ENCODE measurements at regions not wholly inside any gene's neighbourhood (a gene's known extent, or its start where the extent isn't known, plus 50 kb on each side); places are given as distances from the start of the nearest gene placed in this dataset.
"Not testable (repeated sequence)": the region's sequence is repeated elsewhere in the genome, so short reads cannot be mapped to it uniquely, and the experiment has no call there.

DNA sequence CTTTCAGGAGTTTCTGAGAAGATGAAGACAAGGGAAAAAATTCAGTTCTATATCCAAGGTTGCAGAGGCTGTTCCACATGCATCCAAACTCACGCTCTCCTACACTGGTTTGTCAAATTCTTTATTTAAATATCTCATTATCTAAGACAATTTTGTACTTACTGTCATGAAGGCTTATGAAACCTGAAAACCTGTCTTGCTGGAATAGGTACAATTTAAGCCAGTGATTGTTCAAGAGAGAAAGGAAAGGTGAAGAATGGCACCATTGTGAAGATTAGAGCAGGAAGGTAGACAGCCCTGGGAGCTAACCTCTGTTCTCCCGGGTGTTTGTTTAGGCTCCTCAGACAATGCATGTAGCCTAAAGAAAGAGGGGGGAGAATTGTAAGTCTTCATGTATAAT is 315.1 kb upstream of the PRKD1 start:
- no peak for DNase-seq
- in situ Hi-C loops (cut with HindIII; ENCODE audit: low pct_ligation_motif_present, low pct_unique_long_range_greater_than_20kb, low sequenced_read_pairs): no loop called here

DNA sequence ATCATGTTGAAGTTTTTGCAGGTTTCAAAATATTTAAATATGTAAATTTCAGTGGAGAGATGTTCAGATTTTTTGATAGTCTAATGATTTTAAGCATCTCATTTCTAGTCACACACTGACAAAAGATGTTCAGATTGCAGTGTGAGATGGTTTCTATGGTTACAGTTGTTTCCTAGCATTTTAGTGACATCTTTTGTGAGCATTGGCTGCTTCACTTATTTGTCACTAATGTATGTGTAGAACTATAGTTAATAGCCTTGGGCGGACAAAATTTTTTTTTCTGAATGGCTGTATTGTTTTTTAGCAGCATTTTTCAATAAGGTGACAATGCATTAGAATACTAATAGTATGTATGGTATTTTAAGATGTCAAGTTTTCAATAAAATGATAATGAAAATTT is 315.6 kb upstream of the PRKD1 start:
- in situ Hi-C loops (cut with HindIII; ENCODE audit: low pct_ligation_motif_present, low pct_unique_long_range_greater_than_20kb, low sequenced_read_pairs): no loop called here
- no peak for DNase-seq

DNA sequence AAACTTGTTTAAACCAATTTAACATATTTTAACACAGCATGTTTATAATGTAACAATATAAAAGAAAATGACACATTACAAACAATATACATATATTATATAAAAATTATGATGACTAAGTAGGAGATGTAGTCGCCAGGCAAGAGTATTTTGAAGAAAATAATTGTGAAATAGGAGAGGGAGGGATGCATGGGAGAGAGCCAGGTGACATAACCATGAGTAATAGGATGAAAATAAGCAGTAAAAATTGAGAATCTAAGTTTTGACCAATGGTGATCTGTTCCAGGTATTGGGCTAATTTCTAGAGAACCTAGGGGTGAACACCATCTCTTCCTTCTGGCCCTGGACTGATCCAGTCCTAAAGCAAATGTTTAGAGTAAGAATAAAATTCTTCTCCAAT is 315.2 kb upstream of the G2E3 start:
- in situ Hi-C loops (cut with HindIII; ENCODE audit: low pct_ligation_motif_present, low pct_unique_long_range_greater_than_20kb, low sequenced_read_pairs): no loop called here
- no peak for DNase-seq

DNA sequence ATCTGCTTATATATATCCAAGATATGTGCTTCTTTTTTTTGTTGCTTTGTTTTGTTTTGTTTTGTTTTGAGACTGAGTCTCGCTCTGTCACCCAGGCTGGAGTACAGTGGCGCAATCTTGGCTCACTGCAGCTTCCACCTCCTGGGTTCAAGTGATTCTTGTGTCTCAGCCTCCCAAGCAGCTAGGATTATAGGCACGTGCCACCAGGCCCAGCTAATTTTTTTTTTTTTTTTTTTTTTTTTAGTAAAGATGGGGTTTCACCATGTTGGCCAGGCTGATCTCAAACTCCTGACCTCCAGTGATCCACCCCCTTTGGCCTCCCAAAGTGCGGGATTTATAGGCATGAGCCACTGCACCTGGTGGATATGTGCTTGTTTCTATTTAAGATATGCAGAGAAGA is 314.6 kb upstream of the G2E3 start:
- in situ Hi-C loops (cut with HindIII; ENCODE audit: low pct_ligation_motif_present, low pct_unique_long_range_greater_than_20kb, low sequenced_read_pairs); DNase-seq: not testable (repeated sequence)

DNA sequence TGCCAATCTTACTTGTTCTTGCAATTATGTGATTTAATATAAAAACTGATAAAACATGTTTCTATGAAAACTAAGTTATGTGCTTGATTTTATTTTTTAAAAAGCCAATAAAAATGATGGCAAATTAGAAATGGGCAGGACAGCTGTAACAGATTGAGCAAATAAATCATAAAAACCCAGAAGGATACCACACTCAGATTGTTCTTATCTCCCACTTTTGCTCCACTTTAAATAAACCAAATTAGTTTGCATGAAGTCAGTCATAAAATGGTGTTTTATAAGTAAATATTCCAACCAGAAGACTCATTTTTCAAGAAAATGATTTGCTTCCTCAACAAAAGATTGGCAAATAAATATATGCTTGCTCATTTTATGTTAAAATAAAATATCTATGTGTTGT is 307.9 kb upstream of the G2E3 start:
- in situ Hi-C loops (cut with HindIII; ENCODE audit: low pct_ligation_motif_present, low pct_unique_long_range_greater_than_20kb, low sequenced_read_pairs): no loop called here
- no peak for DNase-seq

DNA sequence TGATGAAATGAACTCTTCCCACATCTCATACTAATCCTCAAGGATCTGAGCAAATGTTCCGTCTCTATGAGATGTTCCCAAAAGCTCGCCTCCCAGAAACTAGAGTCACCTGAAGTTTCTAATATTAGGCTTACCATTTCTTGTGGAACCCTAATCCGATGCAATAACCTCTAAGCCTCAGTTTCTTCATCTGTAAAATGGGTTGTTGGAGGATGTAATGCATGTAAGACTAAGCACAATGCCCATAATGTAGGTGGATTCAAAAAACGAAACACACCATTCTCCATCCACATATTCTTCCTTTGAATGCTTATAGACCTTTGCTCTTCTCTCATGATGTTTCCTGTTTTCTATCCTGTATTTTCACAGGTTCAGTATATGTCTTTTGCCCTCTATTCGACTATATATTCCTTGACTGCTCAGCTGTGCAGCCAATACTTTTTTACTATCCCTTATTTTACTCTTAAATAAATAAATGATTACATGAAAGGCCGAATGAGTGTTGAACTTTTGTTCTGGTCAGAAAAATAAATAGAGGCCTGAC is 307.3 kb upstream of the G2E3 start:
- in situ Hi-C loops (cut with HindIII; ENCODE audit: low pct_ligation_motif_present, low pct_unique_long_range_greater_than_20kb, low sequenced_read_pairs): no loop called here
- DNase-seq: no peak

DNA sequence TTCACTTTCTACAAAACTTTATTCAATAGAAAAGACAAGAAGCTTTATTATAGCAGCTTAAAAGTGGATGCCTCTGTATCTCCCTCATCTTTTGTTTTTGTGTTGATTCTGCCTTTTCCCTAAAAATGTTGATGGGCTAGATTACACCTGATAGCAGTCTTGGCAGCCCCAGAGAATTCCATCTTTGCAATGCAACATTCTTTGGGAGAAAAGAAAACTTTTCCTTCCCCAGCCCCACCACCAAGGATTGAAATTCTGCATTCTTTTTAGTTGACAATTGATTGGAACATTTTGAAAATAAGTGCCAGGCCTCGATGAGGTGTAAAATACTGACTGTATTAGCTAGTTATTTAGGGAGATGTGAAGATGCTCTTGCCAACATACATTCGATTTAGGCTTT is 306.8 kb upstream of the G2E3 start:
- in situ Hi-C loops (cut with HindIII; ENCODE audit: low pct_ligation_motif_present, low pct_unique_long_range_greater_than_20kb, low sequenced_read_pairs): no loop called here
- no peak for DNase-seq

DNA sequence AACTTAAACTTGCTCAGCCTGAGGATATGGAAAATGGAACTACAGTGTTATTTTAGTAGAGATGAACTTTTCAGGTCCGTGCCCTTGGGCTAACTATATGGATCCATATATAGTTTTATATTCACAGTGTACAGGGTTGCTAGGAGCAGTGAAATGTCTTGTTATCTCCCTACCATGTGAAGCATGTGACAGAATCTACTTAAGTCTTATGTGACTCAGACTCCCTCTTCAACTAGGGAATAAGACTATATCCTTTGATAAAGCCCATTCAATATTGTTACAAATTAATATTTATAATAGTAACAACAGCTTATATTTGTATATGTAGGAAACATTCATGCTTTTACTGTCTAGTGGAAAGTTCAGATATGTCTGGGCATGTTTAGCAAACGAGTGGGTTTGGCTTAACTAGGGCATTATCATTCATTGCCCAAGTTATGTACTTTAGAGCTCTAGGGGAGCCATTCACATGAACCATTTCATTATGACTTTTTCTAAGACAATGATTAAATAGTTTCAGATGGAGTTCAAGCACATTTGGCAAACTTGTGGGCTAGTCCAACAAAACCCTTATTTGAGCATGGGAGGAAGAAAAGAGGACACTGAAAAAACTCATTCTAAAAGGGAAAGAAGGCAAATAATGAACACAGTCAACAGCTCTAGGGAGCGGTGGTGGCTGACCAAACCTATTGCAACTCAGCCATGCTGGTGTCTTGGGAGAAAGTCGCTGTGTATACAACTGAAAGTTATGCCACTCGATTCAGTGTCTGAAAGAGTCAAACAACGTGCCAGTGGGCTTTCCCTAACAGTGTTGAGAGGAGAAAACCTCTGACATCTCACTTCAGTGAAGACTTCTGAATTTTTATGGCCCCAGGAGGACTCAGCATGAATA is 305.9 kb upstream of the G2E3 start:
- in situ Hi-C loops (cut with HindIII; ENCODE audit: low pct_ligation_motif_present, low pct_unique_long_range_greater_than_20kb, low sequenced_read_pairs): no loop called here
- no peak for DNase-seq

DNA sequence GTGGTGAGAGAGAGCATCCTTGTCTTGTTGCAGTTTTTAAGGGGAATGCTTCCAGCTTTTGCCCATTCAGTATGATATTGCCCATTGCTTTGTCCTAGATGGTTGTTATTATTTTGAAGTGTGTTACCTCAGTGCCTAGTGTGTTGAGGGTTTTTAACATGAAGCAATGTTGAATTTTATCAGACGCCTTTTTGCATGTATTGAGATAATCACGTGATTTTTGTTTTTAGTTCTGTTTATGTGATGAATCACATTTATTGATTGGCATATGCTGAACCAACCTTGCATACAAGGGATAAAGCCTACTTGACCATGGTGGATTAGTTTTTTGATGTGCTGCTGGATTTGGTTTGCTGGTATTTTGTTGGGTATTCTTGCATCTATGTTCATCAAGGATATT is 302.3 kb upstream of the G2E3 start:
- DNase-seq: no peak
- in situ Hi-C loops (cut with HindIII; ENCODE audit: low pct_ligation_motif_present, low pct_unique_long_range_greater_than_20kb, low sequenced_read_pairs): no loop called here

DNA sequence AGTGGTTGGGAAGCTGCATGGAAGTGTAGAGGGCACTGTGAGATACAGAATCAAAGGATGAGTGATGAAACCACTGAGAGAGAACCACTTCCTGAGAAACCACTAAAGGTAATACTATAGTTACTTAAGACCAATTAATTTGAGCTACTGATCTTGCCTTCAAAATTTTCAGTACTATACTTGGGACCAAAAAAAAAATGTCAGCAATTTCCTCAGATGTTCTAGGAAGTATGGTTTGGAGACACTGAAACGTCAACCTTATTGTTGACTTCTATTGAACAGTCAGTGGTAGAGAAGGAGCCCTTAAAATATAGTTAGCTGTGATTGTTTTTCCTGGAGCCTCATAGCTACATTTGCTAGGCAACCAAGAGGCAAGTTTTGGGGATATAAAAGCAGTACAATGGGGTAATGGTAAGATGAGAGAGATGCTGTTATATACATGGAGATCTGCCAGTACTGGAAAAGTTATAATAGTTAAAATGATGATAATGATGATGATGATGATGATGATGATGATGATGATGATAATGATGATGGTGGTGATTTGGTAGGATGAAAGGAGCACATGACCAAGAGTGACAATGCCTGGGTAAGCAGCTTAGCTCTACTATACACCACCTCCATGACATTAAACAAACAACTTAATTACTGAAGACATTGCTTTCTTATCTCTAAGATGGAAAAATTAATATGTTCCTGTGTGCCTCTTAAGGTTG is 300.9 kb upstream of the G2E3 start:
- DNase-seq: no peak
- in situ Hi-C loops (cut with HindIII; ENCODE audit: low pct_ligation_motif_present, low pct_unique_long_range_greater_than_20kb, low sequenced_read_pairs): no loop called here

DNA sequence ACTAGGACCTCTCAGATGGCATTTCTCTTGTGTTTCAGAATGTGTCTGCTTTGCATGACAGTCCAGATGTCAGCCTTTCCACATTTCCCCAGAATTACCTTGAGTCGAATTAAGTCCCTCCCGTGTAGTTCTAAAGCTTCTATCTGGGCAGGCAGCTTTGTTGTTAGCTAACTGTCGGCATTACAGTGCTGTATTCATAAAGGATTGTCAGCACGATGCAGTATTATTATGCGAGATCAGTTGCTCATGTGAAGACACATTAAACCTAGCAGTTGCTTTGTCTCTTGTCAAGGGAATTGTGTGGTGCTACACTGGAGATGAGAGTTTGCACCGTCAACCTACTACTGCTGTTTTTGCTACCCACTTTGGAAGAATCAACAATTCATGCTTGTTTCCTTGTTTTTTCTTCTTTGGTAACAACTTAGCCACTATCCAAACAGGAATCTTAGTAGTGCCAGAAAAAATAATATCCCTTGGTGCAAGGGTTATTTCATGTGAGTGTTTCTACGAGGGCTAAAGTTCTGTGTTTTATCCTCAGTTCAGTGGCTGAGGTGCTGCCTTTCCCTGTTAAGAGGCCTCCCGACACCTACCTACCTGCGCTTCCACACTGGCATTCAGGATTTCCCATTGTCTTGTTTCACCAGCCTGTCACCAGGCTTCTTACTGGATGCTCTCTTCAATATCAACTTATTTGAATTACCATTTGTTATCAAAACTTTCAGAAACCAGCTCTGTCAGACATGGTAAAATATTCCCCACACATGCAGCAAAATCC is 297.9 kb upstream of the G2E3 start:
- in situ Hi-C loops (cut with HindIII; ENCODE audit: low pct_ligation_motif_present, low pct_unique_long_range_greater_than_20kb, low sequenced_read_pairs): no loop called here
- DNase-seq: no peak

DNA sequence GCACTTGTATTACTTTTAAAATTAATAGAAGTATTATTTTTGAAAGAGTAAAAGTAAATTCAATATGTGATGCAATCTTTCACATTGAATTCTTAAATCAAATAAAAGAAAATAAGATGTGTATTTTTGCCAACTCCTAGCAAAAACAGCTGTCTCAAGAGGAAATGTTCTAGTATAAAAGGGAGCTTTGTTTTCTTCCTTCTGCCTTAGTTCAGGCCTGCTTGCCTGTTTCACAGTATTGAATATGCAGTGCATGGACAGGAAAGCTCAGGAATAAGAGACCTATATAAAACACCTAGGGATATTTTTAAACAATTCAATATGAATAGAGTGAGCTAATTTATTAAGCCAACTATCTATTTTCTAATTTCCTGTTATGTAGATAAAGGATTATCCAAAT is 294.8 kb upstream of the G2E3 start:
- in situ Hi-C loops (cut with HindIII; ENCODE audit: low pct_ligation_motif_present, low pct_unique_long_range_greater_than_20kb, low sequenced_read_pairs): no loop called here

DNA sequence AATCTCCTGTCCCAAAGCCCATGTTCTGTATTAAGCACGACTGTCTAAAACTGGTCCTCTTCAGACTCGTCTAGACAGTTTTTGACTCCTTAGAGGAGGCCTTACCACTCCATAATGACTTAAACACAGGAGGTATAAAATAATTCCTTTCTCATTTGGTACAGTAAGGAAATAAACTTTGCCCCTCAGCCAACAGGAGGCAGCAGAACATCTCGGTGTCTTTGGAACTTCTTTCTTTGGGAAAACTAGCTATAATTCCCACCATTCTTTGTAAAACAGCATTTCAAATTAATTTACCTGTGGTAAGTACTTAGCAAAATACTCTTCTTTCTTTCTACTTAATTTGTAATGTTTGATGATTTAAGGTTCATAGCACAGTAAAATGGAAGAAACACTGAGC is 292.7 kb upstream of the G2E3 start:
- in situ Hi-C loops (cut with HindIII; ENCODE audit: low pct_ligation_motif_present, low pct_unique_long_range_greater_than_20kb, low sequenced_read_pairs): no loop called here
- DNase-seq: no peak

More for the DNA sequence above, 294.8 kb upstream of the G2E3 start:
- no peak for DNase-seq

DNA sequence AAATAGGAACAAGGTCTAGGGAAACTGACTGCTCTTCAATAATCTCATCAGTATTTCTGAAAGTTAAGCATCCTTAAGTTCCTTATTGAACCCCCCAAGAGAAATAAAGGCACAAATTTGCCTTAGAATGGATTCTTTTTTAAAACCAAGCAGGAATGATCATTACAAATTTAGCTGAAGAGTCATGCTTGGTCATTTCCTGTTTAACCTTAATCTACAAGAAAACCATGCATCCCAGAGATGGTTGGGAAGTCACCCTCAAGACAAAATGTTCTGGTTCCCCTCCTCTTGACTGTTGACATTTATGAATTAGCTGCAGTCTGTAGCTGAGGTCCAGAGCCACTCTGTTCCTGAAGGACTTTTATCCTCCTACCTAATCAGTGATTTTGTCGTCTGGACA is 291.8 kb upstream of the G2E3 start:
- no peak for DNase-seq
- in situ Hi-C loops (cut with HindIII; ENCODE audit: low pct_ligation_motif_present, low pct_unique_long_range_greater_than_20kb, low sequenced_read_pairs): no loop called here

DNA sequence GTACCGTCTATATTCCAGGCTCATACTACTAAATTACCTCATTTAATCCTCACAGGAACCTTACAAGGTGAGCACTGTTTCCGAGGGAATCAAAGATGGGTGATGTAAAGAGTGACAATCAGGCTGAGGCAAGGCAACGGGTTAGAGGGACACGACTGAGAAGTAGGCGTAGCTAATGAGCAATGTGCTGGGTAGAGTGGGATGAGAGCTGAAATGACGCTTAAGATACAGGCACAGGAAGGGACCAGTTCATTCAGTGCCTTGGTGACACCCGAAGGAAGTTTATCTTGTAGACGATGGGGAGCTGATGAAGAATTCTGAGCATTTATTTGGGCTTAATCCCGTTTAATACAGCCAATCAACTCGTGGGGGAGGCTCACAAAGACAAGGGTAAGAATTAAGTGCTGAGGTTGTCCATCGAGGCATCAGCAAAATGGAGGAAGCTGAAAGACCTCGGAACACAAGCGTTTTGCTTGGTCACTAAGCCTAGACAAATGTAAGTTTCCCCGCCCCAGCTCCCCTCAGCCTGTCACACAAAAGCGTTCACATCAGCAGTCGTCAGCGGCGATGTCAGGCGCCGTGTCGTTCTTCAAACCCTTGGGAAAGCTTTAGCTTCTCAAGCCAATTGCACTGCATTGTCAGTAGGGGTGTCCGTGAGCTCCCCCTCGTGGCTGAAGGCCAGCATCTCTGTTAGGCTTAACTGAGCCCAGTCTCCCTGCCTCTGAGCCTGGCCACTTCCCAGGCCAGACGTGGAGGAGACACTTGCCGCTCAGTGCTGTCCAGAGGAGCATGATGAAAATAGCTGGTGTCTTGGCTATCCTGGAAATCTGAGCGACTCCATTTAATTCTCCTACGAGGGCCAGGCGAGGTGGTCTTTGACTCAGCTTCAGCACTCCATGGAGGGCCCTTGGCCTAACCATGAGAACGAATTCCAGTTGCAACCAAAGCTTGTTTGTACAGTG is 288.5 kb upstream of the G2E3 start:
- in situ Hi-C loops (cut with HindIII; ENCODE audit: low pct_ligation_motif_present, low pct_unique_long_range_greater_than_20kb, low sequenced_read_pairs): no loop called here
- peak; percentile 81 for DNase-seq

DNA sequence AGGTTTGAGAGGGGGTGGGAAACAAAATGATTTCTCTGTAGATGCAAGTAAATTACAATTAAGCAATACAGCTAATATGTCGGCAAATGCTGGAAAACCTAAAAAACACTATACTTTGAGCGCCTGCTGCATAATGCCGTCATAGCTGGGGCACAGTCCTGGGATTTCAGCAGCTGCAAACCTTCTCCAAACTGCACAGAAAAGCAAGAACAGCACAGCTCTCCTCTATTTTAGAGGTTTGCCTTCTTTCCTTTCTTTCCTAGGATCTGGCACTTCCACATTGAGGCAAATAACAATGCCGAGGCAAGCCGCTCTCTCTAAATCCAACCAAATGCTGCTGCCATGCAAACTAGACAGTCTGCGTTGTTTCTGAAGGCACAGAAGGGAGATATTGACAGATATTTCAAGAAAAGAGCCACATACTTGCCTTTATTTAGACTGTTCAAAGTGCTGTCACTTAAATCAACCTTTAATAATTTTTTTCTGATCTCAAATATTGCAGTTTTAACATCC is 287.1 kb upstream of the G2E3 start:
- in situ Hi-C loops (cut with HindIII; ENCODE audit: low pct_ligation_motif_present, low pct_unique_long_range_greater_than_20kb, low sequenced_read_pairs): no loop called here
- DNase-seq: no peak

DNA sequence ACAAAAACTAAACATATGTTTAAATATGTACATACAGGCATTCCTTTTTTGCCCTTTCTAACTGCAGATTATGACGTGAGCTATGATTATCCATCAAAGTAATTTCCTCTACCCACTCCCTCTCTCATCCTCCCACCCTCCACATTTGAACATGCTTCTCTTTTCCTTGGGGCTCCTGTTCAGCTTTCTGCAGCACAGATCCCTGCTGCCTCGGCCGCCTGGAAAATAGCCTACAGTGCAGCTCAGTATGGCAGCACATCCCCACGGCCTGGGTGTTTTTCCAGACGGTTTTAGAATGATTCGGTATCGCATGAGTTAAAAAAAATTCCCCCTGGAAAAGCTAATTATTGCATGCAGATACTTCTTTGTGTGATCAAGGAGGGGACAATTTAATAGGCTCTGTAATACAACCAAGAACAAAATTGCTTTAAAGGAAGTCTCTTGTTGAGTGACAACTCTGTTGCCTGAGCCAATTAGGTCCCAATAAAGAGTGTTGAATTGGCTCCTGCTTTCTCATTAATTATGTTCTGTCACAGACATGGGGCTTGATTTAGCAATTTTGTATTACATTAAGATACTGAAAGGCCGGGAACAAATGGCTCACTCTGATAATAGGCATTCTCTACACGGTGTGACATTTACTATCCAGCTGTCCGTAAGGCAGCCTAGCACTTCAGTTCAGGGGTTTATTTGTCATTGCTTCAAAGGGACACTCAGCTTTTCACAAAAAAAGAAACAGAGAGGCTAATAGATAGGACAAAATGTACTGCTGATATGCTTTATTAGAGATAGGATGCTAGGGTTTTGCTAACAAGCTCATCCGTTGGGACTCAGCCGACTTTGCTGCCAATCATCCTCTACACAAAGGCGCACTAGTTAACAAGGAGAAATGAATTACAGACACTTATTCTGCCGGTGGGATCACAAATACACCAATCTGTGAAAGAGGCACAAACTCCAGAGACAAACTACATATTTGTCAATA is 285.8 kb upstream of the G2E3 start:
- DNase-seq: no peak
- in situ Hi-C loops (cut with HindIII; ENCODE audit: low pct_ligation_motif_present, low pct_unique_long_range_greater_than_20kb, low sequenced_read_pairs): no loop called here
